ENCODE measurements at regions not wholly inside any gene's neighbourhood (a gene's known extent, or its start where the extent isn't known, plus 50 kb on each side); places are given as distances from the start of the nearest gene placed in this dataset.

DNA sequence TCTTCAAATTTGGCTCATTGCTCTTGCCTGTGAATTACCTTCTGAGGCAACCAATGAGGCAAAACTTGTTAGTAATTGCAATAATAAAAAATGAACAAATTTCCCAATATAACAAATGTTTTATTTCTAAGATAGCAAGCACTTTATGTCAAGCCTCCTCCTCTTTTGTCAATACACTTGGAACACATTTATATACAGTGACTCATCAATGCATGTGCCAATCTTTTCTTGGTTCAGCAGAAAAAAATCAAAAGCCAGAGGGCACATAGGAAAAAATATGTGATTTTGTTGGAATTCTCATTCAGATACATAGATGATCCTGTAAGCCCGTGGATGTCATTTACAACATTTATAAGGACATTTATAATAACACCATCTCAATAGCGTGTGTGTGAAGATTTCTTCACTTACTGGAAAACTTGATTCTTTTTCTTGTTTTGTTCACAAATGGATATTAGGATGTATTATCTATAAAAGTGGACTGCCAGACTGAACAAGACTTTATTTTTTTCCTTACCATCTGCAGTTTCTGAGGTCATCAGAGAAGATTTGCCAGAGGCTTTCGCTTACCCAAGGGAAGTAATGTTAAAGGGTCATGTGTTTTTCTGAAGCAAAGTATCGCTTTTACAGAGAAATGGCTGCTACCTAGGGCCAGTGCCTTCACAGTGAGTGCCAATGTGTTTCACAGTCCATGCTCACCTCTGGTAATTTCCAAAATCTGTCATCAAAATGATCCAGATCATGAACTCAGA, 645.7 kb upstream of the PTBP2 start:
- ATAC-seq (ENCODE audit: low read depth in 2 of 2) = no peak
- no peaks in the 10 kb centered on the region for H3K36me3 Mint-ChIP-seq

DNA sequence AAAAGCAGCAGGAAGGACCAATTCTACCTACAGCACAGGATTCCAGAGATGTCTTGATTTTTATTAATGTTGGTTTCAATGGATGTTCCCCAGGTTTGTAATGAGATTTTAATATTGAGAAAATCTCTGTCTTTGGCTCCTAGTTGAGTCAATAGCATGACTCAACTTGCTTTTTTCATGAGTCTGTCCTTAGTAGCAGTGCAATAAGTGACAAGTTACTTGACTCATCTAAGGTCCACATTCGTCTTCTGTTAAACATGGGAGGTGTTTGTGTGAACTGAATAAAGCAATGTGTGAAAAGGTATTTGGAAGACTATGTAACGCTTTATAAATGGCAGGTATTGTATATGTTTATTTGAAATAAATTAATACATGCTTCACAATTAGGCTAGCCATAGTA, 645.0 kb upstream of the PTBP2 start:
- Mint-ChIP-seq H3K36me3 (no peaks in the 10 kb centered on the region), H3K4me1 (no peaks in the 10 kb centered on the region), H3K27ac (no peak overlapping the region), H3K27me3 (no peaks in the 10 kb centered on the region), H3K9me3 (peaks cover 0 to 4% (median 2%) of the 10 kb centered on the region in 7 donors), H3K4me3 (no peak overlapping the region)
- no peak for ATAC-seq (ENCODE audit: low read depth in 2 of 2)
- no peak for DNase-seq

More for the DNA sequence above, 645.7 kb upstream of the PTBP2 start:
- peaks cover 0 to 5% (median 4%) of the 10 kb centered on the region in 7 donors for H3K9me3 Mint-ChIP-seq
- no peak overlapping the region for H3K4me3 Mint-ChIP-seq
- H3K27ac Mint-ChIP-seq = no peak overlapping the region
- H3K4me1 Mint-ChIP-seq = no peaks in the 10 kb centered on the region
- no peak for DNase-seq
- no peaks in the 10 kb centered on the region for H3K27me3 Mint-ChIP-seq

DNA sequence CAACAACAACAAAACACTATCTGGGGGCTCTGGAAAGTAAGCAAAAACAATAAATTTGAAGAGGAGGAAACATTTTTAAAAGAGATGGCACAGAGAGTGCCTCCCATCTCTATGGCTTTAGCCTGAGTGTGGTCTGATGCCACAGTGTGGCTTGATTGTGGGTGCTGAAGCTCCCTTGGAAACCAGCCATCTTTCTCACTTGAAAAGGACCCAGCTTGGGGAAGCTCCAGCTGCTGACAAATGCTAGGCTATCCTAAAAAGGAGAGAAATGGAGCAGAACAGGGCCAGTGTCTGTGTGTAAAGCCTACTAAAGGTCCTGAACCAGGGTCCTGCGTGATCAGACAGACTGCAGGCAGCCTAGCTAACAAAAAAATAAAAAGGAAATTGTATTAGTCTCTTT, 642.0 kb upstream of the PTBP2 start:
- H3K4me3 Mint-ChIP-seq = no peak overlapping the region
- H3K27me3 Mint-ChIP-seq = no peaks in the 10 kb centered on the region
- H3K4me1 Mint-ChIP-seq = no peaks in the 10 kb centered on the region
- DNase-seq (no peak), ATAC-seq (ENCODE audit: low read depth in 2 of 2) (no peak)
- H3K36me3 Mint-ChIP-seq = no peaks in the 10 kb centered on the region
- H3K9me3 Mint-ChIP-seq = peaks cover 0 to 6% (median 2%) of the 10 kb centered on the region in 7 donors
- no peak overlapping the region for H3K27ac Mint-ChIP-seq

DNA sequence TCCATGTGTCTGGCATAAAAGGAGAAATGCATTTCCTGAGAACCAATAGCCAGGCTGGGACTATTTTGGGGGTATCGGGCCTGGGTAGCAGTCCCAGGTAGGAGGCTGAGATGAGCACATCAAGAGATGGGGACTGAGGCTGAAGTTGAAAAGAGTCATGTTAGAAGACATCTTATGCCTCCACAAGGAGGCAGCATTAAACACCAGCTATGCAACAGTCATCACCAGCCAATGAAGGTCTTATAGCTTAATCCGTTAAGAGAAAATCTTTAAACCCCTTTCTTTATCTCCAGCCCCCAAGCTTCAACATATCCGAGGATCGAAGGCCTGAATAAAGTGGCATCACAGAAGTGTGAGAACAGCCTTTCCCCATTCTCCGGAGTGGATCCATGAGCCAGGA, 640.7 kb upstream of the PTBP2 start:
- no peak overlapping the region for H3K4me3 Mint-ChIP-seq

DNA sequence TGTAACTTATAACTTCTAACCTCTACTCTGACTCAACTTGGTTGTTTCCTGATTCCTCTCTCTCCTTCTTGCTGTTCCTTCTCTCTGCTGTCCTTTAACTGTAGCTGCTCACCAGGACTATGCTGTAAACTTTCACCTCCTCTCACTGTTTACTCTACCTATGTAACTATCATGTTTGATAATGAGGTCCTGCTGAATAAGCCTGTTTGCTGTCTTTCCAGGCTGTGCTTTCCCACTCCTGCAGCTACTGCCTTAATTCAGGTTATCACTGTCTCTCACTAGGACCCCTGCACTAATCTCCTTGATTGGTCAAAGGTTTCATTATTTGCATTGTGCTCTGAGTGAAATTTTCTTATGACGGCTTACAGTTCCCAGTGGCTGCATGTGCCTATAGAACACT, 633.9 kb upstream of the PTBP2 start:
- no peak for DNase-seq
- no peaks in the 10 kb centered on the region for H3K36me3 Mint-ChIP-seq

More for the DNA sequence above, 640.7 kb upstream of the PTBP2 start:
- Mint-ChIP-seq H3K4me1 (no peaks in the 10 kb centered on the region), H3K27ac (no peak overlapping the region), H3K27me3 (no peaks in the 10 kb centered on the region), H3K9me3 (peaks cover 0 to 6% (median 4%) of the 10 kb centered on the region in 7 donors), H3K36me3 (no peaks in the 10 kb centered on the region)
- no peak for DNase-seq
- no peak for ATAC-seq (ENCODE audit: low read depth in 2 of 2)

DNA sequence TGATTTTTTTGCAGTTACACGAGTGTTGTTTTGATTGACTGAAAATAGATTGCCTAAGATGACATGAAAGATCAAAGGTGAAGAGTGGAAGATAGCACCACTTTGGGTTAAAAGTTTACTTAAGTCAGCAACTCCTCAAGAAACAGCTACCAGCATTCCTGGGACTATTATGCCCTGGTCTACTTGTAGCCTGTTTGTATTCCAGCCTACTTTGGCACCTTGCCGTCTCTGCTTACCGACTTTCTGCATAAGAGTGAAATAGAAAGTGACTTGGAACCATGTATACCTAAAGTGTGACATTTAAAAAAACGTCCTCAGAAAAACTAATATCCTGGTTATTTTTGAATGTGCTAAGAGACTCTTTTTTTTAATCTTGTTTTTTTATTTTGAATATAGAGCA, 631.5 kb upstream of the PTBP2 start:
- Mint-ChIP-seq H3K36me3 (no peaks in the 10 kb centered on the region), H3K4me3 (no peak overlapping the region), H3K27me3 (no peaks in the 10 kb centered on the region), H3K4me1 (no peaks in the 10 kb centered on the region), H3K27ac (no peak overlapping the region), H3K9me3 (peaks cover 0 to 6% (median 0%) of the 10 kb centered on the region in 7 donors)
- ATAC-seq (ENCODE audit: low read depth in 2 of 2) (no peak), DNase-seq (no peak)

More for the DNA sequence above, 633.9 kb upstream of the PTBP2 start:
- Mint-ChIP-seq H3K27ac (no peak overlapping the region), H3K9me3 (peaks cover 0 to 8% (median 3%) of the 10 kb centered on the region in 7 donors), H3K4me3 (no peak overlapping the region), H3K4me1 (no peaks in the 10 kb centered on the region), H3K27me3 (no peaks in the 10 kb centered on the region)
- ATAC-seq (ENCODE audit: low read depth in 2 of 2) = no peak

DNA sequence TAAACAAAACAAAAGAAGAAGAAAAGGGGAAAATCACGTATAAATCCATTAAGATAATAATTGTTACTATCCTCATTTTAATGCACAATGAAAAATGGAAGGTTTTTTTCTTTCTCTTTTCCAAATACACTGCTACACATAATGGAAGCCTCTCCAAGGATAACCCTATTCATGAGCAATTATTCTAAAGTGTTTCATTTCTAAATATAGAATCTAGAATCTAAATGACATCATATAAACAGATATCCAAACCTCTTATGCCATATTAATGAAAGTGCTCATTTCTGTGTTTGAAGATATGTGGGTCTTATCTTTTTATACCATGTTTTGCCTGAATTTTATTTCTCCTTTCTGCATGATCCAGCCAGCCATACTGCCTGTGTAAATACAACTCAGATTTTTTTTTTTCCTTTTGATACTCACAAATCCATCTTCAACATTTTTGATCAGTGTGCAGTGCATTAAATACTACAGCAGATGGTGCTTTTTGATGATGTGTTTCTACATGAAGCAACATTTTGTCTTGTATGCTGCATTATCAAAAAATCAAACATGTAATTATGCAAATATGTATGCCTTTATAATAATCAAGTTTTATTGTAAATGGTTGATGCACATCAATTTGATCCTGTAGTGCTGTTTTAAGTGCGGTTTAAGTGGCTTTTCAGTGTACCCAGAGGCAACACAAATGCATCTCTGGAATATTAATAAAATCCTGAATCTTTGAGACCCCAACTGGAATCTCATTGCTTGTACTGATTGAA, 625.6 kb upstream of the PTBP2 start:
- H3K4me3 Mint-ChIP-seq = no peak overlapping the region
- H3K36me3 Mint-ChIP-seq = no peaks in the 10 kb centered on the region
- no peaks in the 10 kb centered on the region for H3K27me3 Mint-ChIP-seq
- DNase-seq (no peak), ATAC-seq (ENCODE audit: low read depth in 2 of 2) (no peak)
- H3K27ac Mint-ChIP-seq = peak overlapping the region in 1 of 6 donors; percentile 57
- peaks cover 0 to 6% (median 2%) of the 10 kb centered on the region in 7 donors for H3K9me3 Mint-ChIP-seq
- no peaks in the 10 kb centered on the region for H3K4me1 Mint-ChIP-seq

DNA sequence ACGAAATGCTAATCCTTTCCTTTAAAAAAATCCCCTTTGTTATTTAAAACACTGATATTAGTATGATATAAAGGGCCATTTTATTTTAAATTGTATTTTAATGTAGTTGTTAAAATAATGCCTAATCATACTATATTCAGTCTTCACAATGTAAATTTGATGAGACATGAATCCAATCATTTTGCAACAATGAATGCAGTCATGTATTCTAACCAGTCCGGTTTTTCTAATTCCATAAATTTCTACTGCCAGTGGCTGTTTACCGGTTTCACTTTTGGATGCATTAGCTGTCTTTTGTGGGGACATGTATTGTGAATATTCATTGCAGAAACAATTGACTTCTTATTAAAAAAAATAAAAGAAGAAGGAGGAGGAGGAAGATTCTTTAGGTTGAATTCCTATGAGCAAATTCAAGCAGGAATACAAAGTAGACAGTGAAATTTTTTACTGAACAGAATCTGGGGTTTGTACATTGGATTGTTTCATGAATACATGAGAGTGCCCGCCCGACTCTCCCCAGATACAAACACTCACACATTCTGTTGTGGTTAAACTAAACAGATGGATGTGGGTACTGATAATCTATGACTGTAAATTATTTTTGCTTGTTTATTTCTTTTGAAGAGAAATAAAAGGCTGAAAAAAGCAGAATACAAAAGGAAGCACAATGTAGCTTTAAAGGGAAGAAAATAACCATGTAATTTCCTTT, 624.8 kb upstream of the PTBP2 start:
- H3K36me3 Mint-ChIP-seq = no peaks in the 10 kb centered on the region
- no peak overlapping the region for H3K27ac Mint-ChIP-seq
- H3K4me3 Mint-ChIP-seq = no peak overlapping the region
- no peaks in the 10 kb centered on the region for H3K4me1 Mint-ChIP-seq
- H3K9me3 Mint-ChIP-seq = peaks cover 0 to 6% (median 2%) of the 10 kb centered on the region in 7 donors
- no peaks in the 10 kb centered on the region for H3K27me3 Mint-ChIP-seq
- DNase-seq = no peak
- no peak for ATAC-seq (ENCODE audit: low read depth in 2 of 2)

DNA sequence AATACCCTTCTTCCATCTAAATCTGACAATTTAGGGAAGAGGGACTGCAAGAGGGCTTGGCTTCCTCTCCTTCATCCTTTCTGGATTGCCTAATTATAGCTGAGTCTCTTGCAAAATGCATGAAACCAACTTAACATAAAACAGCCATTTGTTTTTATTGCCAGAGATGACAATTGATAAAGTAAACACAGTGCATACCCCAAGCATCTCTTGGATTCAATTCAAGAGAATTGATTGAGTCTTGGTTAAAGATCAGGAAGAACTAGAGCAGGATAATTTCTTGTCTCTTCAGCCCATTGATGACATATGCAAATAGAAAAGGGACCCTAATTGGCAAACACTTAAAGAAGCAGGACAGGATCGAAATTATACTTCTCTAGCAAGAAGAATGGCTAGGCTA, 617.1 kb upstream of the PTBP2 start:
- peaks cover 0 to 17% (median 1%) of the 10 kb centered on the region in 7 donors for H3K9me3 Mint-ChIP-seq
- no peaks in the 10 kb centered on the region for H3K4me1 Mint-ChIP-seq
- no peak for ATAC-seq (ENCODE audit: low read depth in 2 of 2)
- H3K36me3 Mint-ChIP-seq = no peaks in the 10 kb centered on the region
- no peak for DNase-seq
- H3K27me3 Mint-ChIP-seq = no peaks in the 10 kb centered on the region
- H3K4me3 Mint-ChIP-seq = no peak overlapping the region
- no peak overlapping the region for H3K27ac Mint-ChIP-seq

DNA sequence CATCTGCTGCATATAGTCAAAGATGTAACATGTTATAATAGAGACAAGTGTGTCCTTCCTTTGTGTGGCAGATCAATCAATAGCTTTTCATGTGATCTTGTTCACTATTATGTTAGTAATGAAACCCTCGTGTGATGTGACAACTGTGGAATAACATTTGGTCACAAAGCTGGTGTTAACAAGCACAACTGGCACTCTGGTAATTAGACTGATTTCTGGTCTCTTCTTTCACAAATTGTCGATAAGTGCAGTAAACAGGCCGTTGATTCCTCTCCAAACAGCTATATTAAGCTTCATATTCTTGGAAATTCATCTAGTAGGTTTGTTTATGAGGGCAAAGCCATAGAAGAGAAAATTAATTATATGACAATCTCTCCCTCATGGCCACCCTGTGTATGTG, 616.7 kb upstream of the PTBP2 start:
- ATAC-seq (ENCODE audit: low read depth in 2 of 2) (no peak), DNase-seq (no peak)
- no peaks in the 10 kb centered on the region for H3K4me1 Mint-ChIP-seq
- no peaks in the 10 kb centered on the region for H3K36me3 Mint-ChIP-seq
- H3K9me3 Mint-ChIP-seq = peaks cover 0 to 17% (median 1%) of the 10 kb centered on the region in 7 donors
- H3K27me3 Mint-ChIP-seq = no peaks in the 10 kb centered on the region
- H3K4me3 Mint-ChIP-seq = no peak overlapping the region
- H3K27ac Mint-ChIP-seq = no peak overlapping the region

DNA sequence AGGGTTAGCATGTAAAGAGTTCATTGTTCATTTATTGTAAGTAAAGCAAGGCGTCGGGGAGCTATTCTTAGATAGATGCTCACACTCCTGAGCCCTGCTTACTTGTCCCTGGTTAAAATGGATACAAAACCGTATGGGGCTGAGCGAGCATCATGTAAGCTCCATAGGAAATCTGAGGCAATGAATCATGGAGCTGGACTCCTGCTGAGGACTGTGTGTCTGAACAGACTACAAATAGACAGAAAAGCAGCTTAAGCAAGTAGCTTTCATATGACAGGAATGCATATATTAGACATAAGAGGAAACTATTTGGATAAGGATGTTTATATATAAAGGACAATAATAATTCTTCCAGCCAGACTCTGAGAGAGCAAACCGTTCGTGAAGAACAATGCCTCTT, 604.9 kb upstream of the PTBP2 start:
- H3K4me1 Mint-ChIP-seq = no peaks in the 10 kb centered on the region
- no peak overlapping the region for H3K27ac Mint-ChIP-seq
- H3K27me3 Mint-ChIP-seq = no peaks in the 10 kb centered on the region
- no peak overlapping the region for H3K4me3 Mint-ChIP-seq
- ATAC-seq (ENCODE audit: low read depth in 2 of 2) (no peak), DNase-seq (no peak)
- no peaks in the 10 kb centered on the region for H3K36me3 Mint-ChIP-seq
- H3K9me3 Mint-ChIP-seq = peaks cover 0 to 5% (median 2%) of the 10 kb centered on the region in 7 donors

DNA sequence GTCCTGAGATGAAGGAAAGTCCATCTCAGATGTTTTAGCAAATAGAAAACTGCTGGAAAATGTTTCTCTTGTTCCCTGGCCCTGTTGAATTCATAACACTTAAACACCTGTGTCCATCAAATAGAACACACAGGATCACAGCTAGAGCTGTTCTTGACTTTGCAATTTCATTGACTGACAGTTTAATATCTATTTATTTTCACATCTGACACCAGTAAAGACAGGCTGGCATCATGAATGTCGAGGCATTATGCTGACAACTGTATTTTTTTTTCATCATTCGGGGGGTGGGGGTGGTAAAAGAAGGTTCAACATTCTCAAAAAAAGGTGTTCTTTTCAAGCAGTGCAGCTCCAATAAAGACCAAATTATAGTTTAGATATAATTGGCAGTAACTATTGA, 591.2 kb upstream of the PTBP2 start:
- Mint-ChIP-seq H3K27ac (no peak overlapping the region), H3K9me3 (peaks cover 0 to 9% (median 3%) of the 10 kb centered on the region in 7 donors), H3K27me3 (no peaks in the 10 kb centered on the region), H3K4me3 (no peak overlapping the region), H3K36me3 (no peaks in the 10 kb centered on the region), H3K4me1 (no peaks in the 10 kb centered on the region)
- DNase-seq = no peak
- no peak for ATAC-seq (ENCODE audit: low read depth in 2 of 2)

DNA sequence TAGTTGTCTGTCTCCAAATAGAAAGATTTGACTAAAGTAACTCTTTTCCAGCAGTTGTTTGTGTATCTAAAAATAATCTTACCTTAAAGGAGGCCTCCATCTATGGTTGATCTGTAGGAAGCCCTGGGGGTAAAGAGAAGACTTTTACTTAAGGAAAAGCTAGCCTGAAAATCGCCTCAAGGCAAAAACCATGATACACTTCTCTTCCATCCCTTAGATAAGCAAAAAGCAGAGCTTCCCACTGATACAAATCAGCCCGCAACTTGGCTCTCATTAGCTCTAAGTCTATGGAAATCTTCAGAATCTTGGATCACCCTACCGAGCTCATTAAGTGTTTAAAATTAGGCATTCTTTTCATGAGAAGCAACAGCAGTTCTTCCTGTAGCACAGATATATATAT, 576.9 kb upstream of the PTBP2 start:
- Mint-ChIP-seq H3K27ac (no peak overlapping the region), H3K36me3 (no peaks in the 10 kb centered on the region), H3K4me1 (no peaks in the 10 kb centered on the region), H3K4me3 (no peak overlapping the region), H3K27me3 (no peaks in the 10 kb centered on the region), H3K9me3 (peaks cover 0 to 23% (median 8%) of the 10 kb centered on the region in 7 donors)
- DNase-seq (no peak), ATAC-seq (ENCODE audit: low read depth in 2 of 2) (no peak)

DNA sequence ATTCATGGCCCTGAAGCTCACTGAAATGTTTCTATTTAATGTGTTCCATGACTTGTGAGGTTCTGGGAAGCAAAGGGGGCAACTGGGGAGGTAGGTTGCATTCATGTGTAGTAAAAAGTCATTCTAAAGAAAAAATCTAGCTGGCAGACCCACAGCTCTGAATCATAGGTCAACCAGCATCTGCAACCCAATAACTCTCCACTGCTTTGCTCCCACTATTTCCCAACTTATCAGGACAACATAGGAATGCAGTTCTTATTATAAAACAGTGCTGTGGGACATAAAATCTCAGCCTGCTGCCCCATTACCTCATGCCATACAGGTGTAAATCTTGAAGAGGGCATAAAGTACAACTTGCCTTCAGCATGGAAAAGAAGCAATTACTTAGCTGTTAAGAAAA, 576.1 kb upstream of the PTBP2 start:
- Mint-ChIP-seq H3K4me3 (no peak overlapping the region), H3K27me3 (no peaks in the 10 kb centered on the region), H3K36me3 (no peaks in the 10 kb centered on the region), H3K4me1 (no peaks in the 10 kb centered on the region), H3K9me3 (peaks cover 0 to 18% (median 10%) of the 10 kb centered on the region in 7 donors), H3K27ac (no peak overlapping the region)
- DNase-seq (no peak), ATAC-seq (ENCODE audit: low read depth in 2 of 2) (no peak)

All from naive B cell (primary cell).